ENCODE measurements at regions not wholly inside any gene's neighbourhood (a gene's known extent, or its start where the extent isn't known, plus 50 kb on each side); places are given as distances from the start of the nearest gene placed in this dataset.
"Not testable (repeated sequence)": the region's sequence is repeated elsewhere in the genome, so short reads cannot be mapped to it uniquely, and the experiment has no call there.

GRCh38 chr10:53162856-53163255, 390.3 kb upstream of the MBL2 start:
- no peak for DNase-seq (ENCODE audit: low spot score)

DNA sequence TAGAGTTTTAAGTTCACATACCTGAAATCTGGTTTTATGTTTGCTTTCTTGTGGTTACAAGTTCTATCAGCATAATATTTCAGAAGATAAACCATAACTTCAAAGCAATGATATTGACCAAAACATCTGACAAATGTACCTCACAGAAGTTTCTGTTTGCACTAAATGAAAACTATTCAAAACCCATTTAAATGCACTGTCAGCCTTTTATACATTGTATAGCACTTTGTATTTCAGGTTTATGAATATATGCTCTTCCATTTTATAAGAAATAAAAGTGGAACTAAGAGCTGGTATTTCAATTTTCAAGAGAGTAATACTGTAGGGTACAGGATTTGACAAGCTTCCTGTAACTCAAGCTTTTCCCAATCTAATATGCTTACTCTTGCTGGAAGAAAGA, 388.6 kb upstream of the MBL2 start:
- no peak for DNase-seq (ENCODE audit: low spot score)

DNA sequence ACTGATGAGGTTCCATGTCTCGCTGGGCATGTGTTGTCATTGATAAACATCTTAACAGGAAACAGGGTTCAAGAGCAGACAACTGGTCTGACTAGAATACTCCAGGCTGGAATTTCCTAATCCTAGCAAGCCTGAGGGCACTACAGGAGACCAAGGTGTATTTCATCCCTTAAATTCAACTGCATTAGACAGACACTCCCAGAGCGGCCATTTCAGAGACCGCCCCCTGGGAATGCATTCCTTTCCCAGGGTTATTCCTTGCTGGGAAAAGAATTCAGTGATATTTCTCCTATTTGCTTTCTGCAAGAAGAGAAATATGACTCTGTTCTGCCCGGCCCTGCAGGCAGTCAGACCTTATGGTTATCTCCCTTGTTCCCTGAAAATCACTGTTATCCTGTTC, 383.1 kb upstream of the MBL2 start:
- DNase-seq (ENCODE audit: low spot score): not testable (repeated sequence)

DNA sequence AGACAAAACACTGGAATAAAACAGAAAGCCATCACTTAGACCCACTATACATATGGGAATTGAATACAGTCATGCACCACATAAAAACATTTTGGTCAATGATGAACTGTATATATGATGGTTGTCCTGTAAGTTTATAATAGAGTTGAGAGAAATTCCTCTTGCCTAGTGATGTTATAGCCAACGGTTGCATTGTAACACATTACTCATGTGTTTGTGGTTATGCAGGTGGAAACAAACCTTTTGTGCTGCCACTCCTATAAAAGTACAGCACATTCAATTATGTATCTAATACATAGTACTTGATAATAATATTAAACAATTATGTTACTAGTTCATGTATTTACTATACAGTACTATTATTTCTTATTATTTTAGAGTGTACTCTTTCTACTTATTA, 381.2 kb upstream of the MBL2 start:
- peak; percentile 6 for DNase-seq (ENCODE audit: low spot score)

DNA sequence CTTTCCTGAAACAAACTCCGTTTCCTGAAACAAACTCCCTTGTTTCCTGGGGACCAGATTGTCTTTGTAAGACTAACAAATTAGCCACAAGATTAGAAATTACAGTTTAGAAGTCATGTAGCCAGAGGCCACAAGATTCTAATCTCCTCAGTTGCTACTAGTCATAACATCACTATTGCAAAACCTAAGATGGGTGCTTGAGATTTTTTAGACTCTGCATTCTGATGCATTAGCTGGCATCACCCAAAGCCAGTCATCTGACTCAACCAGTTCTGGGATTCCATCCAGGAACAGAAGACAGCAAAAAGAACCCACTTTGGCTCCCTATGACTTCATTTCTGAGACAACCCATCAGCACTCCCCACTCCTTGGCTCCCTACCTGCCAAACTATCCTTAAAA, 367.9 kb upstream of the MBL2 start:
- DNase-seq (ENCODE audit: low spot score): no peak

DNA sequence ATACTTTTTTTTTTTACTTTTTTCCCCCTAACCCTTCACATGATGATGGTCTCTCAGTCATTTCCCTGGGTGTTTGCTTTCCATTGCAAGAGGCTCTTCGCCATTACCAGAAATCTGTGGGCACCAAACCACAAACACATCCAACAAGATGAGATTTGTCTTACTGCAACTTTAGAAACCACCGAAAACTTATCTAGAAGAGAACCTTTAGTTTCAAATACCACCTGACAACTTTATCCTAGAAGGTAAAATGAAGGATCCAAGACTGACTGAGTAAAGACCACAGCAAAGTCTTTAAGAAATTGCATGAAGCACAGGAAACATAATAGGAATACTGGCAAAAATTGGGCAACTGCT, 363.3 kb upstream of the MBL2 start:
- DNase-seq (ENCODE audit: low spot score): no peak

DNA sequence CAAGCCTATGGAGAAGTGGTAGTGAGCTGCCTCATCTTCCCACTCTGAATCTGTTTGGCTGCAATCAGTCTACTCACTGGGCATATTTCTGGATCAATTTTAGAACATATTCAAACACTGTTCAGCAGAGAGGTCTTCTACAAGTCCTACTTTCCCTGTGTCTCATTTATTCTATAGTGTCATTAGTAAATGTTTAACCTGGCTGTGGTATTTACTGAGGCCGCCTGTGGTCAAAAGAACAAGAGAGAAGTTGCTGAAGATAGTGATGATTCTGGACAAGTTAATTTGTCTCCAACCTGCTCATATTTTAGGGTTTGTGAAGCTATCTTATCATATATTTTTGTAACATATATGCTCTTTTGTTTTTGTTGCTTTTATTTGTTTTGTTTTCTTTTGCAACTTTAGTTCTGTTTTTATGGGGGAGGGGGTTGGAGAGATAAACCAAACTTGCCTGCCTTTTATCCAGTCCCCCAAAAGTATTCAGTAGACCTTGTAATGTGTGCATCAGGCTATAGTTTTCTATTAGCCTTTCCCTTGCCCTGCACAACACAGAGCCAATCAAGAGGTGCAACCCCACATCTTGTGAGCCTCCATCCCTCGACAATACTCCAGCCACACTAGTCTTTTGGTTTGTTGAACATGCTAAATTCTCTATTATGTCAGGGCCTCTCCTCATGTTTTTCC, 362.8 kb upstream of the MBL2 start:
- peak; percentile 45 for DNase-seq (ENCODE audit: low spot score)

GRCh38 chr10:53134050-53134449, 361.5 kb upstream of the MBL2 start:
- DNase-seq (ENCODE audit: low spot score): no peak

- no peak for DNase-seq (ENCODE audit: low spot score)
Observed at GRCh38 chr10:53130337-53130736, 357.8 kb upstream of the MBL2 start.

DNA sequence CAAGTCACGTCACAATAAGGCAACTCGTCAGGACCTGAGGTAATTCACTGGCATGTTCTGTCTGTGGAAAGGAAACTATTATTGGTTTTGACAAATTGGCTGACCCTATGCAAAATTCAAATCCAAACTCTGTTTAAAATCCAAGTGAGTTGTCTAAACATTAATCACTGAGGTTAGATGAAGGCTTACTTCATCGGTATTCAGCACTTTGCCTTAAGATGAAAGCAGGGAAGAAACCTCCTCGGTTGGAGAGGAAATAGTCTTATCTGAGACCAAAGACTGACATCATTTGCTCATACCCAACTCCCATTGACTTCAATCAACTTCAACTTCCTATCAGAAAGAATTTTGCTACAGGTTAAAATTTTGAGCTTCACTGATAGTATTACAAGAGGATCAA, 355.1 kb upstream of the MBL2 start:
- no peak for DNase-seq (ENCODE audit: low spot score)

GRCh38 chr10:53123311-53123710, 350.7 kb upstream of the MBL2 start:
- DNase-seq (ENCODE audit: low spot score): no peak

GRCh38 chr10:53122281-53122680, 349.7 kb upstream of the MBL2 start:
- DNase-seq (ENCODE audit: low spot score): no peak

DNA sequence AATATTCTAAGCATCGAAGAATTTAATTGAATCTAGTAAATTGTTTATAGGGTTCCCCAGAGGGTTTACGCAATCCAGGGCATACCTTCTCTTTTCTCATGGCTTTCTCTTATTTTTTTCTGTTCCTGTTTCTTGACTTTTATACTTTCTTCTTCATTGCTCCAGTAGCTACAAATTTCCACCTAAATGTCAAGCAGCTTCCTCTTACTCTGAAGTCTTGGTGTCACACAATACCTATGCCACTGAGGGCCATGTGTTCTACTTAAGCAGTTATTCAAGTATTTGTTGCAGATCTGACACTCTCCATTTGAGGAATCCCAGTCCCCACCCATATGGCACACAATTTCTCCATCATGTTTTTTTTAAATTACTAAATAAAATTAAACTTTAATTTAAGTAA, 343.1 kb upstream of the MBL2 start:
- no peak for DNase-seq (ENCODE audit: low spot score)

GRCh38 chr10:53111529-53111928, 338.9 kb upstream of the MBL2 start:
- peak; percentile 3 for DNase-seq (ENCODE audit: low spot score)

- DNase-seq (ENCODE audit: low spot score): no peak
Observed at GRCh38 chr10:53109320-53109719, 336.7 kb upstream of the MBL2 start.

DNA sequence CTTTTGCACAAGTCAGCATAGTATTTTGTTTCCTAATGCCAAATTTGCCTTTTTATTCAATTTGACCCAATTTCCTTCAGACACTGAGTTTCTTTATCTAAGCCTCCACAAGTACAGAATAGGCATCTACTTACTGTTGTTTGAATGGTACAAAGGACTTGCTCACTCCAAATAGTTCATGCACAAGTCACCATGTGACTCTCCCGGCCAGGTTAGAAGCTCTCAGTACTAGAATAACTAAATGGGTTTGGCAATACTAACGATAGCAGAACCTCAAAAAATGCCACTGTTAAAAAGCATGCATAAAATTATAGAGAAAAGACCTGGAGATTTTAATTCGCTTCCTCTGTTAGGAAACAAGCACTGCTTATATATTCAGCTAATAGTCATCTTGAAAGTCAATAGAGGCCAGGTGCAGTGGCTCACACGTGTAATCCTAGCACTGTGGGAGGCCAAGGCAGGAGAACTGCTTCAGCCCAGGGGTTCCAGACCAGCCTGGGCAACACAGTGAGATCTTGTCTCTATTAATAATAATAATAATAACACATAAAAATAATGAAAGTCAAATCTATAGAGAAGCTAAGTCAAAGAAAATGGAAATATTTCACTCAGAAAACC, 335.8 kb upstream of the MBL2 start:
- DNase-seq (ENCODE audit: low spot score): no peak

DNA sequence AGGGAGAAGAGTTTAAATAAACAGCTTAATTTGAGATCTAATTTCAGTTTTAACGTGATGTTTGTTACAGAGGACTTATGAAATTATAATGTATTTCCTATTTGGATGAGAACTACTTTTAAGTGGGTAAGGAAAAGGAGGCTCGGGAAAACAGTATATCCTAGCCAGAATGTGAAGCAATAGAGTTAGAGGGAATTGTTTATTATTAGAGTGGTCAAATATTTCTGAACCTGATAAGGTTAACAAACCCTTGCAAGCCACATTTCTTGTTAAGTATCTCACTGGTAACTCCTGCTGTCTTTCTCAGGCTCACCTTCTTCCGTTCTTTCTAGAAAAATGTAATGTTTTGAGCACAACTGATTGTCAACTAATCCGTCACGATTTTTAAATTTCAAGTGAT, 335.1 kb upstream of the MBL2 start:
- no peak for DNase-seq (ENCODE audit: low spot score)

DNA sequence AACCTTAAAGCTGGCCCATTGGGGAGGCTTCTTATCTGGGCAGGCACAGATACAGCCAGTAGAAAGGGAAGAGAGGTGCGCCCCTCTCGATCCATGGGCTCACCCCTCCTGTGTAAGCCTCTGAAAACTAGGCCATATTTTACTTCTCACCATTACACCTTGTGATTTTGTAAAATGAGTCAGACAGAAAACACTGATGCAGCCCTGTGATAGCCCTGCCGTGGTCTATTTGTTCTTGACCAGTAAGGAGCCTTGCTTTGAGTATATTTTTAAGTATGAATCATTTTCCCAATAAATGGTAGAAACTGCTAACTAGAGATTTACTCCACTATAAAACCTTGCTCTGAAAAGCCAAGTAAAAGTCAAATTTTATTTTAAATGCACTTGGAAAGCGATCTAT, 329.8 kb upstream of the MBL2 start:
- DNase-seq (ENCODE audit: low spot score): no peak

GRCh38 chr10:53093878-53094277, 321.3 kb upstream of the MBL2 start:
- DNase-seq (ENCODE audit: low spot score): no peak

DNA sequence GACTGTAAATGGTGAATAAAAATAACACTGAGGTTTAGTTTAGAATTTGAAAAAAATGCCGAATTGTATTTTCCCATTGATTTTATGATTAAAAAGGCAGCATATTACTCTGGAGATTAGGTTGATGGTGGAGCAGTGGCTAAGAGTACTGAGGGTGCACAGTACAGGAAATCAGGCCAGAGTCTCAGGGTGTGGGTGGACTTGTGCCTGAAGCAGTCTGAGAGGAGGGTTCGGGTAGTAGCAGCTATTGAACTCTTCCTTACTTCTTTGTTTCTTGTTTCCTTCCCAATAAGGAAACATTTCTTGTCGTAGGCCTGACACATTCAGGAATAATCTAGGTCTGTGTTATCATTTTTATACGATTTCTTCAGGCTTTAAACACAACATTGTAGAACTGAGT, 319.0 kb upstream of the MBL2 start:
- DNase-seq (ENCODE audit: low spot score): no peak

DNA sequence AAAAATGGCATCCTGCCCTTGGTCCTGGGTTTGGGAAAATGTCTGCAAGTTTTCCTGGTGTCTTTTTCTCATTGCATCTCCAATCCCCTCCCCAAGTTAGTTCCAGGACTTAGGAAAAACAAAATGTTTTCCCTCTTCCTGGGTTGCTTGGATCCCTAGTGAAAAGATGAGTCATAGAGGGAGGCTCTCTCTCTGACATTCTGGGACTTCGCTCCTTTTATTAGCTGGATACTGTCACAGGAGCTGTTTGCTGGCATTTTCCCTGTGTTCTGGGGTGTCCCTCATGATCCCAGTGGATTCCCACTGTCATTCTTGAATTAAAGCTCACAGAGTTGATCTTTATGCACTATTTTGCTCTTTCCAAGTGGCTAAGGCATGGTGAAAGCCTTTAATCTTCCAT, 316.4 kb upstream of the MBL2 start:
- peak; percentile 2 for DNase-seq (ENCODE audit: low spot score)

GRCh38 chr10:53079283-53079682, 306.7 kb upstream of the MBL2 start:
- no peak for DNase-seq (ENCODE audit: low spot score)

DNA sequence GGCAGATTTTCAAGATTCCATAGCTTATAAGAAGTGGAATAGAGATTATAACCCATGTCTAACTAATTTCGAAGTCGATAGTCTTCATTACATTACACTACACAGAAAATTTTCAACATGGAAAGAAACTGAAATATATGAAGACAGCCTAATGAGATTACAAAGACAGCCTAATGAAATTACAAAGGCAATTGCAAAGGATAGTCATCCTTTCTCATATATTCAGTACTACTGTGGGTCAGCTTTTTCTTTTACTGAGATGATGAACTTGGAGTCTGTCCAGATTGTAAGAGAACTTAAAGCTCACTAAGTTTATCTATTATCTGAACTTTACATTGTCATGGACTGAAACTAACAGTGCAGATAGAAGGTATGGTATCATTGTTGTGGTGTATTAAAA, 304.4 kb upstream of the MBL2 start:
- DNase-seq (ENCODE audit: low spot score): no peak

GRCh38 chr10:53075469-53075868, 302.9 kb upstream of the MBL2 start:
- no peak for DNase-seq (ENCODE audit: low spot score)

All from SW480 (cell line).